PC-9 (cell line): ENCODE measurements at regions not wholly inside any gene's neighbourhood (a gene's known extent, or its start where the extent isn't known, plus 50 kb on each side); places are given as distances from the start of the nearest gene placed in this dataset.
"Not testable (repeated sequence)": the region's sequence is repeated elsewhere in the genome, so short reads cannot be mapped to it uniquely, and the experiment has no call there.

Experiments
- EZH2 ChIP-seq: fragments of 200-600 bp; sonication (generic); IDR thresholded peaks from 2 replicates; pipeline ENCODE4 v1.8.0; 2017; ENCODE audit warnings: antibody characterized with exemption, low read depth
- TF ChIP-seq, protein P1 (sequence below): fragments of 200-600 bp; sonication (generic); conservative IDR thresholded peaks from 2 replicates; pipeline ENCODE4 v1.6.1; 2017; ENCODE audit warnings: mixed run types, antibody characterized with exemption, mild to moderate bottlenecking, moderate library complexity

DNA sequence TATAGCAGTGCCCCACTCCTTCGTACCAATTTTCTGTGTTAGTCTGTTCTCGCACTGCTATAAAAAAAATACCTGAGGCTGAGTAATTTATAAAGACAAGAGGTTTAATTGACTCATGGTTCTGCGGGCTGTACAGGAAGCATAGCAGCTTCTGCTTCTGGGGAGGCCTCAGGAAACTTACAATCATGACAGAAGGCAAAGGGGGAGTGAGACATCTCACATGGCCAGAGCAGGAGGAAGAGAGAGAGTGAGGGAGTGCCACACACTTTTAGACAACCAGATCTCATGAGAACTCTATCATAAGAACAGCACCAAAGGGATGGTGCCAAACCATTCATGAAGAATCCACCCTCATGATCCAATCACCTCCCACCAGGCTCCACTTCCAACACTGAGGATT, 133.8 kb upstream of the USP9X start:
- TF ChIP-seq, protein P1, sequence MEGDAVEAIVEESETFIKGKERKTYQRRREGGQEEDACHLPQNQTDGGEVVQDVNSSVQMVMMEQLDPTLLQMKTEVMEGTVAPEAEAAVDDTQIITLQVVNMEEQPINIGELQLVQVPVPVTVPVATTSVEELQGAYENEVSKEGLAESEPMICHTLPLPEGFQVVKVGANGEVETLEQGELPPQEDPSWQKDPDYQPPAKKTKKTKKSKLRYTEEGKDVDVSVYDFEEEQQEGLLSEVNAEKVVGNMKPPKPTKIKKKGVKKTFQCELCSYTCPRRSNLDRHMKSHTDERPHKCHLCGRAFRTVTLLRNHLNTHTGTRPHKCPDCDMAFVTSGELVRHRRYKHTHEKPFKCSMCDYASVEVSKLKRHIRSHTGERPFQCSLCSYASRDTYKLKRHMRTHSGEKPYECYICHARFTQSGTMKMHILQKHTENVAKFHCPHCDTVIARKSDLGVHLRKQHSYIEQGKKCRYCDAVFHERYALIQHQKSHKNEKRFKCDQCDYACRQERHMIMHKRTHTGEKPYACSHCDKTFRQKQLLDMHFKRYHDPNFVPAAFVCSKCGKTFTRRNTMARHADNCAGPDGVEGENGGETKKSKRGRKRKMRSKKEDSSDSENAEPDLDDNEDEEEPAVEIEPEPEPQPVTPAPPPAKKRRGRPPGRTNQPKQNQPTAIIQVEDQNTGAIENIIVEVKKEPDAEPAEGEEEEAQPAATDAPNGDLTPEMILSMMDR = not testable (repeated sequence)
- TF ChIP-seq EZH2 = not testable (repeated sequence)
